ENCODE measurements at regions not wholly inside any gene's neighbourhood (a gene's known extent, or its start where the extent isn't known, plus 50 kb on each side); places are given as distances from the start of the nearest gene placed in this dataset.

- Histone ChIP-seq H3K79me2 (ENCODE audit: low read depth) (no peaks in the 10 kb centered on the region), H3K4me3 (no peak overlapping the region), H3K9me3 (ENCODE audit: low read depth) (no peaks in the 10 kb centered on the region), H2AFZ (replicated peaks) (no peak overlapping the region), H3K9ac (no peak overlapping the region), H3F3A (ENCODE audit: low read depth) (peaks cover 5% of the 10 kb centered on the region), H3K27ac (no peak overlapping the region), H3K36me3 (no peaks in the 10 kb centered on the region), H3K27me3 (no peaks in the 10 kb centered on the region), H3K4me2 (no peak overlapping the region), H4K20me1 (ENCODE audit: low read depth) (no peaks in the 10 kb centered on the region), H3K4me1 (peaks cover 33% of the 10 kb centered on the region)
- Mint-ChIP-seq H3K9me3 (no peaks in the 10 kb centered on the region), H3K4me3 (no peak overlapping the region), H3K27ac (no peak overlapping the region), H3K27me3 (ENCODE audit: insufficient read depth, low read depth) (no peaks in the 10 kb centered on the region), H3K4me1 (peaks cover 25% of the 10 kb centered on the region), H3K36me3 (no peaks in the 10 kb centered on the region)
- TF ChIP-seq CTCF (IDR thresholded peaks at IDR 0.05): no peak
- no peak for TF ChIP-seq EZH2 (IDR thresholded peaks at IDR 0.05)
- TF ChIP-seq EZH2phosphoT487 (IDR thresholded peaks at IDR 0.05): no peak
- DNase-seq (ENCODE audit: low spot score): no peak
These were observed 294.6 kb upstream of the SLC14A2 start for GRCh38 chr18:45320724-45321123.

- Mint-ChIP-seq H3K9me3 (no peaks in the 10 kb centered on the region), H3K36me3 (no peaks in the 10 kb centered on the region), H3K27me3 (ENCODE audit: insufficient read depth, low read depth) (no peaks in the 10 kb centered on the region), H3K4me3 (no peak overlapping the region), H3K4me1 (peaks cover 33% of the 10 kb centered on the region), H3K27ac (no peak overlapping the region)
- H3K9me3 ChIP-seq (ENCODE audit: low read depth): no peaks in the 10 kb centered on the region
- peaks cover 41% of the 10 kb centered on the region for H3K4me1 ChIP-seq
- no peak overlapping the region for H3K4me3 ChIP-seq
- no peak overlapping the region for H3K9ac ChIP-seq
- no peak overlapping the region for H2AFZ ChIP-seq (replicated peaks)
- no peaks in the 10 kb centered on the region for H3K36me3 ChIP-seq
- H3F3A ChIP-seq (ENCODE audit: low read depth): peaks cover 6% of the 10 kb centered on the region
- H4K20me1 ChIP-seq (ENCODE audit: low read depth): no peaks in the 10 kb centered on the region
- DNase-seq (ENCODE audit: low spot score): no peak
- H3K79me2 ChIP-seq (ENCODE audit: low read depth): no peaks in the 10 kb centered on the region
- H3K27ac ChIP-seq: no peak overlapping the region
- TF ChIP-seq EZH2 (IDR thresholded peaks at IDR 0.05) (no peak), CTCF (IDR thresholded peaks at IDR 0.05) (no peak), EZH2phosphoT487 (IDR thresholded peaks at IDR 0.05) (no peak)
- H3K27me3 ChIP-seq: no peaks in the 10 kb centered on the region
- no peak overlapping the region for H3K4me2 ChIP-seq
These were observed 293.8 kb upstream of the SLC14A2 start for GRCh38 chr18:45321520-45321919.

- no peak overlapping the region for H3K4me2 ChIP-seq
- no peaks in the 10 kb centered on the region for H3K27me3 Mint-ChIP-seq (ENCODE audit: insufficient read depth, low read depth)
- no peaks in the 10 kb centered on the region for H3K9me3 ChIP-seq (ENCODE audit: low read depth)
- H3F3A ChIP-seq (ENCODE audit: low read depth): peaks cover 6% of the 10 kb centered on the region
- H3K4me1 ChIP-seq: peaks cover 43% of the 10 kb centered on the region
- H2AFZ ChIP-seq (replicated peaks): no peak overlapping the region
- no peak for DNase-seq (ENCODE audit: low spot score)
- no peaks in the 10 kb centered on the region for H4K20me1 ChIP-seq (ENCODE audit: low read depth)
- no peaks in the 10 kb centered on the region for H3K27me3 ChIP-seq
- no peaks in the 10 kb centered on the region for H3K36me3 ChIP-seq
- H3K4me3 ChIP-seq: no peak overlapping the region
- no peak overlapping the region for H3K9ac ChIP-seq
- H3K4me3 Mint-ChIP-seq: no peak overlapping the region
- H3K27ac ChIP-seq: no peak overlapping the region
- TF ChIP-seq EZH2 (IDR thresholded peaks at IDR 0.05) (no peak), CTCF (IDR thresholded peaks at IDR 0.05) (no peak), EZH2phosphoT487 (IDR thresholded peaks at IDR 0.05) (no peak)
- H3K36me3 Mint-ChIP-seq: no peaks in the 10 kb centered on the region
- H3K27ac Mint-ChIP-seq: no peak overlapping the region
- no peaks in the 10 kb centered on the region for H3K79me2 ChIP-seq (ENCODE audit: low read depth)
- H3K4me1 Mint-ChIP-seq: peaks cover 33% of the 10 kb centered on the region
- H3K9me3 Mint-ChIP-seq: no peaks in the 10 kb centered on the region
These were observed 292.9 kb upstream of the SLC14A2 start for GRCh38 chr18:45322343-45322742.
